ENCODE measurements at regions not wholly inside any gene's neighbourhood (a gene's known extent, or its start where the extent isn't known, plus 50 kb on each side); places are given as distances from the start of the nearest gene placed in this dataset.

DNA sequence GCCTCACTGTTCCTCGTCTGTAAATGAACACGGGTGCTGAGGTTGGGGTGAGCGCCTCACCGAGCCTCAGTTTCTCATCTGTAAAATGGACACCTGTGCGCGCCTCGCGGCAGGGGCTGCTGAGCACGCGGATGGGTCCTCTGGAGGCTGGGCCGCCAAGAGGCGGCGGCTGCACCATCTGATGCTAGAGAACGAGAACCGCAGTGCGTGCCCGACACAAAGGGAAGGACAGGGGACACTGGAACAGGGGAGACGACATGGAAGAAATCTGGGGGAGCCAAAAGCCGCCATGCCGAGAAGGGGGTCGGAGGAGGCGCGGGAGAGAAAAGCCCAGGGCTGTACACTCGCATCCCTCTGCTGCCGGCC lies 118.7 kb upstream of the ZNF516 start:
- TF ChIP-seq EZH2 (IDR thresholded peaks at IDR 0.05; ENCODE audit: low read length, missing control alignments) = no peak
- TF ChIP-seq, protein P1, sequence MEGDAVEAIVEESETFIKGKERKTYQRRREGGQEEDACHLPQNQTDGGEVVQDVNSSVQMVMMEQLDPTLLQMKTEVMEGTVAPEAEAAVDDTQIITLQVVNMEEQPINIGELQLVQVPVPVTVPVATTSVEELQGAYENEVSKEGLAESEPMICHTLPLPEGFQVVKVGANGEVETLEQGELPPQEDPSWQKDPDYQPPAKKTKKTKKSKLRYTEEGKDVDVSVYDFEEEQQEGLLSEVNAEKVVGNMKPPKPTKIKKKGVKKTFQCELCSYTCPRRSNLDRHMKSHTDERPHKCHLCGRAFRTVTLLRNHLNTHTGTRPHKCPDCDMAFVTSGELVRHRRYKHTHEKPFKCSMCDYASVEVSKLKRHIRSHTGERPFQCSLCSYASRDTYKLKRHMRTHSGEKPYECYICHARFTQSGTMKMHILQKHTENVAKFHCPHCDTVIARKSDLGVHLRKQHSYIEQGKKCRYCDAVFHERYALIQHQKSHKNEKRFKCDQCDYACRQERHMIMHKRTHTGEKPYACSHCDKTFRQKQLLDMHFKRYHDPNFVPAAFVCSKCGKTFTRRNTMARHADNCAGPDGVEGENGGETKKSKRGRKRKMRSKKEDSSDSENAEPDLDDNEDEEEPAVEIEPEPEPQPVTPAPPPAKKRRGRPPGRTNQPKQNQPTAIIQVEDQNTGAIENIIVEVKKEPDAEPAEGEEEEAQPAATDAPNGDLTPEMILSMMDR (conservative IDR thresholded peaks at IDR 0.05 in 1 of 2, IDR thresholded peaks at IDR 0.05 in 1 of 2; ENCODE audit: low read depth in 1 of 2, low read length in 2 of 2) = no peak

Measured in fibroblast of lung (primary cell).